NT2/D1 (cell line): ENCODE measurements at regions not wholly inside any gene's neighbourhood (a gene's known extent, or its start where the extent isn't known, plus 50 kb on each side); places are given as distances from the start of the nearest gene placed in this dataset.

Experiments
- DNase-seq: peaks from one replicate; pipeline ENCODE4 v3.0.0-alpha.2; 2011; ENCODE audit warnings: low read depth, low spot score
- H3K27me3 ChIP-seq: 2 replicates; pipeline ENCODE4 v1.6.0; 2011; ENCODE audit warnings: mild to moderate bottlenecking; ENCODE audit not compliant: insufficient read length, insufficient read depth
- H3K36me3 ChIP-seq: 2 replicates; pipeline ENCODE4 v1.6.1; 2011; ENCODE audit warnings: mild to moderate bottlenecking, low read length, mixed read lengths; ENCODE audit not compliant: insufficient read depth, insufficient read length
- H3K4me1 ChIP-seq: 2 replicates; pipeline ENCODE4 v1.5.1; 2011; ENCODE audit not compliant: insufficient read depth, insufficient read length
- H3K4me3 ChIP-seq: 2 replicates; pipeline ENCODE4 v1.5.1; 2011; ENCODE audit warnings: low read depth; ENCODE audit not compliant: insufficient read length
- H3K9ac ChIP-seq: 2 replicates; pipeline ENCODE4 v1.6.0; 2011; ENCODE audit warnings: low read depth; ENCODE audit not compliant: insufficient read length
- H3K9me3 ChIP-seq: 2 replicates; pipeline ENCODE4 v1.5.1; 2011; ENCODE audit warnings: mild to moderate bottlenecking, low read length; ENCODE audit not compliant: insufficient read depth
- SUZ12 ChIP-seq: IDR thresholded peaks from 2 replicates; pipeline ENCODE4 v1.6.1; 2011; ENCODE audit not compliant: insufficient read length, insufficient read depth; ENCODE audit errors: extremely low read depth
- YY1 ChIP-seq: IDR thresholded peaks from 2 replicates; pipeline ENCODE4 v1.6.1; 2011; ENCODE audit not compliant: insufficient read length, insufficient read depth
- ZNF274 ChIP-seq: IDR thresholded peaks from 2 replicates; pipeline ENCODE4 v1.6.1; 2011; ENCODE audit warnings: mild to moderate bottlenecking, low read depth, low read length

- H3K4me3 ChIP-seq, result no peak overlapping the region
- TF ChIP-seq ZNF274 (no peak), SUZ12 (no peak), YY1 (no peak)
- peaks cover 16% of the 10 kb centered on the region; the same call in 1 of the 2 replicates for H3K9me3 ChIP-seq
- H3K27me3 ChIP-seq, result peaks cover 88% of the 10 kb centered on the region
- no peak for DNase-seq
- H3K36me3 ChIP-seq, result no peaks in the 10 kb centered on the region
- H3K9ac ChIP-seq, result no peak overlapping the region
- no peaks in the 10 kb centered on the region for H3K4me1 ChIP-seq
Measured at GRCh38 chr2:120476141-120476540, 130.2 kb downstream of the INHBB start.

- Histone ChIP-seq H3K4me1 (no peaks in the 10 kb centered on the region), H3K9me3 (peaks cover 9% of the 10 kb centered on the region; the same call in 1 of the 2 replicates), H3K27me3 (peaks cover 88% of the 10 kb centered on the region), H3K4me3 (no peak overlapping the region), H3K36me3 (no peaks in the 10 kb centered on the region), H3K9ac (no peak overlapping the region)
- TF ChIP-seq YY1 (no peak), ZNF274 (no peak), SUZ12 (no peak)
- no peak for DNase-seq
Measured at GRCh38 chr2:120477198-120477597, 131.3 kb downstream of the INHBB start.

- Histone ChIP-seq H3K27me3 (peaks cover 88% of the 10 kb centered on the region), H3K4me3 (no peak overlapping the region), H3K9me3 (peaks cover 1% of the 10 kb centered on the region; the same call in 1 of the 2 replicates), H3K9ac (no peak overlapping the region), H3K4me1 (no peaks in the 10 kb centered on the region), H3K36me3 (no peaks in the 10 kb centered on the region)
- DNase-seq, result no peak
- TF ChIP-seq YY1 (no peak), ZNF274 (no peak), SUZ12 (no peak)
Measured at GRCh38 chr2:120477831-120478481, 132.0 kb downstream of the INHBB start.

- no peaks in the 10 kb centered on the region for H3K36me3 ChIP-seq
- H3K4me1 ChIP-seq, result no peaks in the 10 kb centered on the region
Measured at GRCh38 chr2:120480346-120480902, 134.5 kb downstream of the INHBB start.

GRCh38 chr2:120480903-120481445 is 135.0 kb downstream of the INHBB start:
- no peak overlapping the region for H3K4me3 ChIP-seq
- no peaks in the 10 kb centered on the region for H3K4me1 ChIP-seq
- peaks cover 89% of the 10 kb centered on the region for H3K27me3 ChIP-seq
- TF ChIP-seq SUZ12 (no peak), ZNF274 (no peak), YY1 (no peak)
- no peaks in the 10 kb centered on the region for H3K9me3 ChIP-seq
- no peak for DNase-seq
- no peak overlapping the region for H3K9ac ChIP-seq
- H3K36me3 ChIP-seq, result no peaks in the 10 kb centered on the region

More at GRCh38 chr2:120480346-120480902, 134.5 kb downstream of the INHBB start:
- Histone ChIP-seq H3K4me3 (no peak overlapping the region), H3K9ac (no peak overlapping the region), H3K9me3 (no peaks in the 10 kb centered on the region), H3K27me3 (peaks cover 89% of the 10 kb centered on the region)
- no peak for DNase-seq
- no peak for TF ChIP-seq SUZ12
- TF ChIP-seq YY1, result no peak
- TF ChIP-seq ZNF274, result no peak

GRCh38 chr2:120481446-120482194 is 135.7 kb downstream of the INHBB start:
- H3K4me3 ChIP-seq, result no peak overlapping the region
- H3K36me3 ChIP-seq, result no peaks in the 10 kb centered on the region
- no peak for TF ChIP-seq ZNF274
- no peak for TF ChIP-seq SUZ12
- no peak for TF ChIP-seq YY1
- H3K4me1 ChIP-seq, result no peaks in the 10 kb centered on the region
- no peak for DNase-seq
- H3K9ac ChIP-seq, result no peak overlapping the region
- H3K27me3 ChIP-seq, result peaks cover 85% of the 10 kb centered on the region
- H3K9me3 ChIP-seq, result no peaks in the 10 kb centered on the region

GRCh38 chr2:120482334-120482733 is 136.4 kb downstream of the INHBB start:
- TF ChIP-seq YY1 (no peak), SUZ12 (no peak), ZNF274 (no peak)
- Histone ChIP-seq H3K9me3 (no peaks in the 10 kb centered on the region), H3K9ac (no peak overlapping the region), H3K4me3 (no peak overlapping the region), H3K4me1 (no peaks in the 10 kb centered on the region), H3K36me3 (no peaks in the 10 kb centered on the region), H3K27me3 (peaks cover 78% of the 10 kb centered on the region)
- DNase-seq, result no peak
